Liver (tissue), 8 donors: ENCODE measurements at regions not wholly inside any gene's neighbourhood (a gene's known extent, or its start where the extent isn't known, plus 50 kb on each side); places are given as distances from the start of the nearest gene placed in this dataset.
A peak's percentile ranks its signal among the peaks of the same experiment; 100 is the strongest.

Experiments
- DNase-seq: peaks from one replicate; pipeline ENCODE4 v3.0.0-alpha.2; 2017; ENCODE audit warnings: low spot score
- H3K27ac ChIP-seq, 2 donors: one replicate each; pipeline ENCODE4 v1.7.0; 2013; ENCODE audit warnings: inconsistent platforms in 2 of 2, low read length in 2 of 2, control low read depth in 1 of 2, low read depth in 1 of 2, mild to moderate bottlenecking in 1 of 2
- H3K27me3 ChIP-seq, 4 donors: one replicate each; pipeline versions ENCODE4 v1.6.1 to v1.7.0; 2013; ENCODE audit warnings: low read length in 3 of 4, inconsistent platforms in 1 of 4, mild to moderate bottlenecking in 1 of 4, moderate library complexity in 1 of 4; ENCODE audit not compliant: control insufficient read depth in 4 of 4, insufficient read depth in 4 of 4
- H3K36me3 ChIP-seq, 4 donors: one replicate each; pipeline versions ENCODE4 v1.6.1 to v1.7.0; 2013; ENCODE audit warnings: low read length in 3 of 4, mild to moderate bottlenecking in 3 of 4, low read depth in 1 of 4, moderate library complexity in 1 of 4; ENCODE audit not compliant: control insufficient read depth in 4 of 4, insufficient read depth in 3 of 4
- H3K4me1 ChIP-seq, 4 donors: one replicate each; pipeline versions ENCODE4 v1.6.1 to v1.7.0; 2013; ENCODE audit warnings: low read length in 3 of 4, mild to moderate bottlenecking in 3 of 4, moderate library complexity in 1 of 4; ENCODE audit not compliant: control insufficient read depth in 4 of 4, insufficient read depth in 4 of 4
- H3K4me3 ChIP-seq, 3 donors: one replicate each; pipeline versions ENCODE4 v1.6.1 to v1.7.0; 2013; ENCODE audit warnings: low read length in 3 of 3, control low read depth in 1 of 3, low read depth in 1 of 3, mild to moderate bottlenecking in 1 of 3
- H3K9ac ChIP-seq, 2 donors: one replicate each; pipeline ENCODE4 v1.7.0; 2013; ENCODE audit warnings: low read length in 2 of 2, mild to moderate bottlenecking in 2 of 2, moderate library complexity in 2 of 2, control low read depth in 1 of 2, low read depth in 1 of 2
- H3K9me3 ChIP-seq, 4 donors: one replicate each; pipeline versions ENCODE4 v1.6.1 to v1.7.0; 2013; ENCODE audit warnings: low read length in 3 of 4; ENCODE audit not compliant: control insufficient read depth in 4 of 4
- ATF3 ChIP-seq: IDR thresholded peaks from 2 replicates; pipeline ENCODE4 v1.6.1; 2016; ENCODE audit warnings: antibody characterized with exemption
- CTCF ChIP-seq: fragments of 150-350 bp; IDR thresholded peaks from 2 replicates; pipeline ENCODE4 v1.5.1; 2017; ENCODE audit warnings: improper control_type of control experiment, low read depth, low read length; ENCODE audit not compliant: missing input control
- EGR1 ChIP-seq, 2 donors: IDR thresholded peaks; 2 replicates each; pipeline ENCODE4 v1.6.1; 2016 to 2018; ENCODE audit warnings: antibody characterized with exemption in 2 of 2, low read depth in 2 of 2
- FOXA1 ChIP-seq: IDR thresholded peaks from 2 replicates; pipeline ENCODE4 v1.6.1; 2016; ENCODE audit warnings: antibody characterized with exemption
- FOXA2 ChIP-seq: IDR thresholded peaks from 2 replicates; pipeline ENCODE4 v1.6.1; 2016; ENCODE audit warnings: antibody characterized with exemption
- GABPA ChIP-seq, 2 donors: IDR thresholded peaks in 1 of 2; conservative IDR thresholded peaks in 1 of 2; 2 replicates each; pipeline ENCODE4 v1.6.1; 2016; ENCODE audit warnings: antibody characterized with exemption in 2 of 2, mild to moderate bottlenecking in 1 of 2, moderate library complexity in 1 of 2
- HNF4G ChIP-seq: IDR thresholded peaks from 2 replicates; pipeline ENCODE4 v1.6.1; 2016; ENCODE audit warnings: antibody characterized with exemption
- JUND ChIP-seq, 2 donors: IDR thresholded peaks; 2 replicates each; pipeline ENCODE4 v1.6.1; 2016; ENCODE audit warnings: antibody characterized with exemption in 2 of 2
- SP1 ChIP-seq: IDR thresholded peaks from 2 replicates; pipeline ENCODE4 v1.6.1; 2018; ENCODE audit warnings: antibody characterized with exemption, mild to moderate bottlenecking
- TAF1 ChIP-seq: conservative IDR thresholded peaks from 2 replicates; pipeline ENCODE4 v1.6.1; 2016; ENCODE audit warnings: antibody characterized with exemption, mild to moderate bottlenecking
- YY1 ChIP-seq: IDR thresholded peaks from 2 replicates; pipeline ENCODE4 v1.6.1; 2016; ENCODE audit warnings: antibody characterized with exemption, mild to moderate bottlenecking
- ZBTB33 ChIP-seq: IDR thresholded peaks from 2 replicates; pipeline ENCODE4 v1.6.1; 2016; ENCODE audit warnings: antibody characterized with exemption
- WGBS: extraction: QIAGEN DNeasy Blood & Tissue Kit; methylation state at CpG from one replicate; pipeline ENCODE4 v1.1.7; 2013; 5-methylcytosine and 5-hydroxymethylcytosine counted together
- TF ChIP-seq, protein P1 (sequence below): IDR thresholded peaks from 2 replicates; pipeline ENCODE4 v1.6.1; 2016; ENCODE audit warnings: antibody characterized with exemption, mild to moderate bottlenecking
- TF ChIP-seq, protein P2 (sequence below): IDR thresholded peaks from 2 replicates; pipeline ENCODE4 v1.6.1; 2016; ENCODE audit warnings: antibody characterized with exemption
- donor health status: healthy.
- donor health status: healthy.
- donor health status: healthy.
- donor health status: healthy.
- donor health status: healthy.

DNA sequence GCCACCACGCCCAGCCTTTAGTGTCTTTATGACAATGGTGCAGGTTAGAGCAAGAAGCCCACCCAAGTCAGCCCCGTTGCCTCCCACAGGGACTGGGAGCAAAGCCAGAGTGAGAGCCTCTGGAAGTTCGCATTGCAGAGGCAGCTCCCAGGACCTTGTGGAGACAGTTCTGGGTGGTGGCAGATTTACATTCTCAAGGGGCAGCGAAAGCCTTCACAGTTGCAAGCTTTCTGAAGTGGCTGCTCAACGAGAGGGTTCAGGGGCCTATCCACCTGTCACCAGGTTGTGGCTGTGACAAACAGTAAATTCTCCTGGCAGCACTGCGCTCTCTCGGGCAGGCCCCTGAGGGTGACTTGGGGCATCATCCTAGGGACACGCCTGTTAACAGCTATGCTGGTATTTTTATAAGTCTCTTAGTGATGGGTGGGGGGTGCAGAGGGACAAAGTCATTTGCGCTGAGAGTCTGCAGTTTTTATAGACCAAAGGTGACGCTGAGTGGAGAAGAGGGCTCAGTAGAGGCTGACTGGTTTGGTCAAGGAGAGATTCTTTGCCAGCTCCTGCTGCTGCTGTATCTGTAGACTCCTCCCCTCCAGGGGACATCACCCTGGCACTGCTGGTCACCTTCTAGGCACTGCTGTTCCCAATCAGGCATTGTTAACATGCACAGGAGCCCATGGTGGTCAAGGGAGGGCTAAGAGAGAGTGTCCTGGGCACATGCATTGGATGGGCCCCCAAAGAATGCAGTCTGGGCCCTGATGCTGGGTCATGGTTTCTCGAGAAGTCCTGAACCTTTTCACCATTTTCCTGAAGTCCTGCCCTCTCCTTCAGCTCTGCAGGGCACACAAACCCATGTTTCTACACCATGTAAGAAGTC is 57.5 kb upstream of the KLF13 start:
- WGBS: 93% methylated on average over 11 of the region's 11 CpGs
- peak; percentile 35 for DNase-seq
- H3K4me3 ChIP-seq: no peak overlapping the region
- H3K36me3 ChIP-seq: no peaks in the 10 kb centered on the region
- no peaks in the 10 kb centered on the region for H3K27me3 ChIP-seq
- no peaks in the 10 kb centered on the region for H3K9me3 ChIP-seq
- H3K9ac ChIP-seq: no peak overlapping the region
- TF ChIP-seq, protein P1, sequence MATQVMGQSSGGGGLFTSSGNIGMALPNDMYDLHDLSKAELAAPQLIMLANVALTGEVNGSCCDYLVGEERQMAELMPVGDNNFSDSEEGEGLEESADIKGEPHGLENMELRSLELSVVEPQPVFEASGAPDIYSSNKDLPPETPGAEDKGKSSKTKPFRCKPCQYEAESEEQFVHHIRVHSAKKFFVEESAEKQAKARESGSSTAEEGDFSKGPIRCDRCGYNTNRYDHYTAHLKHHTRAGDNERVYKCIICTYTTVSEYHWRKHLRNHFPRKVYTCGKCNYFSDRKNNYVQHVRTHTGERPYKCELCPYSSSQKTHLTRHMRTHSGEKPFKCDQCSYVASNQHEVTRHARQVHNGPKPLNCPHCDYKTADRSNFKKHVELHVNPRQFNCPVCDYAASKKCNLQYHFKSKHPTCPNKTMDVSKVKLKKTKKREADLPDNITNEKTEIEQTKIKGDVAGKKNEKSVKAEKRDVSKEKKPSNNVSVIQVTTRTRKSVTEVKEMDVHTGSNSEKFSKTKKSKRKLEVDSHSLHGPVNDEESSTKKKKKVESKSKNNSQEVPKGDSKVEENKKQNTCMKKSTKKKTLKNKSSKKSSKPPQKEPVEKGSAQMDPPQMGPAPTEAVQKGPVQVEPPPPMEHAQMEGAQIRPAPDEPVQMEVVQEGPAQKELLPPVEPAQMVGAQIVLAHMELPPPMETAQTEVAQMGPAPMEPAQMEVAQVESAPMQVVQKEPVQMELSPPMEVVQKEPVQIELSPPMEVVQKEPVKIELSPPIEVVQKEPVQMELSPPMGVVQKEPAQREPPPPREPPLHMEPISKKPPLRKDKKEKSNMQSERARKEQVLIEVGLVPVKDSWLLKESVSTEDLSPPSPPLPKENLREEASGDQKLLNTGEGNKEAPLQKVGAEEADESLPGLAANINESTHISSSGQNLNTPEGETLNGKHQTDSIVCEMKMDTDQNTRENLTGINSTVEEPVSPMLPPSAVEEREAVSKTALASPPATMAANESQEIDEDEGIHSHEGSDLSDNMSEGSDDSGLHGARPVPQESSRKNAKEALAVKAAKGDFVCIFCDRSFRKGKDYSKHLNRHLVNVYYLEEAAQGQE: no peak
- no peak for TF ChIP-seq EGR1 (IDR thresholded peaks at IDR 0.05; ENCODE audit: low read depth in 2 of 2)
- TF ChIP-seq SP1: no peak
- TF ChIP-seq ZBTB33: no peak
- TF ChIP-seq HNF4G: no peak
- TF ChIP-seq TAF1: no peak
- no peak for TF ChIP-seq JUND (IDR thresholded peaks at IDR 0.05)
- no peak for TF ChIP-seq GABPA (IDR thresholded peaks at IDR 0.05 in 1 of 2, conservative IDR thresholded peaks at IDR 0.05 in 1 of 2)
- TF ChIP-seq FOXA2: no peak
- TF ChIP-seq ATF3: no peak
- TF ChIP-seq, protein P2, sequence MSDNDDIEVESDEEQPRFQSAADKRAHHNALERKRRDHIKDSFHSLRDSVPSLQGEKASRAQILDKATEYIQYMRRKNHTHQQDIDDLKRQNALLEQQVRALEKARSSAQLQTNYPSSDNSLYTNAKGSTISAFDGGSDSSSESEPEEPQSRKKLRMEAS: no peak
- TF ChIP-seq YY1: no peak
- no peak for TF ChIP-seq FOXA1
- TF ChIP-seq CTCF: no peak
- H3K27ac ChIP-seq: no peak overlapping the region
- H3K4me1 ChIP-seq: peaks cover 14 to 19% (median 18%) of the 10 kb centered on the region in 4 donors
